ENCODE measurements at regions not wholly inside any gene's neighbourhood (a gene's known extent, or its start where the extent isn't known, plus 50 kb on each side); places are given as distances from the start of the nearest gene placed in this dataset.
"Not testable (repeated sequence)": the region's sequence is repeated elsewhere in the genome, so short reads cannot be mapped to it uniquely, and the experiment has no call there.

- Histone ChIP-seq H3K36me3 (no peaks in the 10 kb centered on the region), H3K4me3 (ENCODE audit: low read depth in 1 of 2, low read length in 1 of 2) (no peak overlapping the region), H3K27me3 (no peaks in the 10 kb centered on the region), H3K4me1 (ENCODE audit: control insufficient read depth in 1 of 2, insufficient read depth in 1 of 2, low read depth in 1 of 2, low read length in 1 of 2) (no peaks in the 10 kb centered on the region), H3K9me3 (no peaks in the 10 kb centered on the region), H3K27ac (no peak overlapping the region)
- TF ChIP-seq CTCF (IDR thresholded peaks at IDR 0.05), result no peak
Measured at GRCh38 chr10:109328001-109328400, 595.3 kb downstream of the XPNPEP1 start.

GRCh38 chr10:109327266-109327665 is 596.0 kb downstream of the XPNPEP1 start:
- no peak overlapping the region for H3K27ac ChIP-seq
- TF ChIP-seq CTCF (IDR thresholded peaks at IDR 0.05), result no peak

GRCh38 chr10:109324721-109325120 is 598.6 kb downstream of the XPNPEP1 start:
- Histone ChIP-seq H3K9me3 (no peaks in the 10 kb centered on the region), H3K27me3 (no peaks in the 10 kb centered on the region), H3K36me3 (no peaks in the 10 kb centered on the region), H3K27ac (no peak overlapping the region), H3K4me3 (ENCODE audit: low read depth in 1 of 2, low read length in 1 of 2) (no peak overlapping the region), H3K4me1 (ENCODE audit: control insufficient read depth in 1 of 2, insufficient read depth in 1 of 2, low read depth in 1 of 2, low read length in 1 of 2) (no peaks in the 10 kb centered on the region)
- no peak for TF ChIP-seq CTCF (IDR thresholded peaks at IDR 0.05)

More at GRCh38 chr10:109327266-109327665, 596.0 kb downstream of the XPNPEP1 start:
- Histone ChIP-seq H3K36me3 (no peaks in the 10 kb centered on the region), H3K9me3 (no peaks in the 10 kb centered on the region), H3K27me3 (no peaks in the 10 kb centered on the region), H3K4me3 (ENCODE audit: low read depth in 1 of 2, low read length in 1 of 2) (no peak overlapping the region), H3K4me1 (ENCODE audit: control insufficient read depth in 1 of 2, insufficient read depth in 1 of 2, low read depth in 1 of 2, low read length in 1 of 2) (no peaks in the 10 kb centered on the region)

GRCh38 chr10:109317746-109318366 is 605.5 kb downstream of the XPNPEP1 start:
- H3K4me1 ChIP-seq (ENCODE audit: control insufficient read depth in 1 of 2, insufficient read depth in 1 of 2, low read depth in 1 of 2, low read length in 1 of 2), result no peaks in the 10 kb centered on the region
- H3K4me3 ChIP-seq (ENCODE audit: low read depth in 1 of 2, low read length in 1 of 2), result no peak overlapping the region
- no peaks in the 10 kb centered on the region for H3K36me3 ChIP-seq
- H3K27me3 ChIP-seq, result no peaks in the 10 kb centered on the region
- no peaks in the 10 kb centered on the region for H3K9me3 ChIP-seq
- H3K27ac ChIP-seq, result no peak overlapping the region
- no peak for TF ChIP-seq CTCF (IDR thresholded peaks at IDR 0.05)

- not testable (repeated sequence) for H3K9me3 ChIP-seq; H3K27ac ChIP-seq; H3K27me3 ChIP-seq; H3K4me1 ChIP-seq (ENCODE audit: control insufficient read depth in 1 of 2, insufficient read depth in 1 of 2, low read depth in 1 of 2, low read length in 1 of 2); H3K36me3 ChIP-seq; H3K4me3 ChIP-seq (ENCODE audit: low read depth in 1 of 2, low read length in 1 of 2)
Measured at GRCh38 chr10:109314016-109314415, 609.3 kb downstream of the XPNPEP1 start.

- H3K27me3 ChIP-seq; H3K4me1 ChIP-seq (ENCODE audit: control insufficient read depth in 1 of 2, insufficient read depth in 1 of 2, low read depth in 1 of 2, low read length in 1 of 2); H3K9me3 ChIP-seq; H3K4me3 ChIP-seq (ENCODE audit: low read depth in 1 of 2, low read length in 1 of 2); H3K27ac ChIP-seq; H3K36me3 ChIP-seq: not testable (repeated sequence)
Measured at GRCh38 chr10:109312555-109312954, 610.8 kb downstream of the XPNPEP1 start.

GRCh38 chr10:109308971-109309370 is 614.3 kb downstream of the XPNPEP1 start:
- Histone ChIP-seq H3K9me3 (no peaks in the 10 kb centered on the region), H3K36me3 (no peaks in the 10 kb centered on the region), H3K4me3 (ENCODE audit: low read depth in 1 of 2, low read length in 1 of 2) (no peak overlapping the region), H3K27me3 (no peaks in the 10 kb centered on the region), H3K27ac (no peak overlapping the region), H3K4me1 (ENCODE audit: control insufficient read depth in 1 of 2, insufficient read depth in 1 of 2, low read depth in 1 of 2, low read length in 1 of 2) (no peaks in the 10 kb centered on the region)
- TF ChIP-seq CTCF (IDR thresholded peaks at IDR 0.05), result no peak

- H3K27me3 ChIP-seq; H3K27ac ChIP-seq; H3K4me3 ChIP-seq (ENCODE audit: low read depth in 1 of 2, low read length in 1 of 2); H3K4me1 ChIP-seq (ENCODE audit: control insufficient read depth in 1 of 2, insufficient read depth in 1 of 2, low read depth in 1 of 2, low read length in 1 of 2); H3K9me3 ChIP-seq; H3K36me3 ChIP-seq: not testable (repeated sequence)
Measured at GRCh38 chr10:109307102-109307501, 616.2 kb downstream of the XPNPEP1 start.
